ENCODE measurements at regions not wholly inside any gene's neighbourhood (a gene's known extent, or its start where the extent isn't known, plus 50 kb on each side); places are given as distances from the start of the nearest gene placed in this dataset.

GRCh38 chr10:85524001-85524666 is 842.5 kb downstream of the GRID1 start:
- ChIA-PET CTCF (ENCODE audit: low intra/inter-chr PET ratio) (no interaction called here), POLR2A (interaction anchor here (0.6 to 0.8 kb wide), 2 partner anchors 9 to 24 kb away, joined by 3 to 4 read pairs; no protein-coding TSS in a partner anchor)
- H3K4me3 ChIP-seq: no peak overlapping the region
- no TSS peak for BruUV-seq (replicated peaks)
- no peaks in the 10 kb centered on the region for H3K79me2 ChIP-seq (ENCODE audit: control insufficient read depth, insufficient read depth, low read length)
- FAIRE-seq (no peak), DNase-seq (ENCODE audit: extremely low read depth in 1 of 4, low spot score in 3 of 4) (no peak), ATAC-seq (no peak)
- no peak overlapping the region for H3K9ac ChIP-seq (ENCODE audit: insufficient read depth in 1 of 2, low read depth in 2 of 2, low read length in 2 of 2)
- H3K27ac ChIP-seq (ENCODE audit: extremely low read depth, low read depth, low read length): no peak overlapping the region
- no peaks in the 10 kb centered on the region for H3K36me3 ChIP-seq (ENCODE audit: control insufficient read depth, insufficient read depth, low read length)
- 2% methylated on average over 5 of the region's 5 CpGs for WGBS (ENCODE audit: insufficient coverage, low coverage, missing lambda C conversion rate)
- peaks cover 5% of the 10 kb centered on the region for H3K9me3 ChIP-seq (replicated peaks; ENCODE audit: control insufficient read depth, insufficient read depth, low read depth, low read length)
- intact Hi-C loops (cut with micrococcal nuclease) (no loop called here), in situ Hi-C loops (cut with MboI) (no loop called here)
- H3K4me1 ChIP-seq (replicated peaks in 1 of 2; ENCODE audit: control insufficient read depth in 2 of 2, insufficient read depth in 2 of 2, low read length in 2 of 2): no peaks in the 10 kb centered on the region
- no peak overlapping the region for H2AFZ ChIP-seq (ENCODE audit: low read depth, low read length)
- no peaks in the 10 kb centered on the region for H3K27me3 ChIP-seq (ENCODE audit: control insufficient read depth in 2 of 2, insufficient read depth in 2 of 2, low read length in 2 of 2)
- H3K9me1 ChIP-seq (ENCODE audit: control insufficient read depth, insufficient read depth, low read length): no peaks in the 10 kb centered on the region
- no peak overlapping the region for H3K4me2 ChIP-seq (ENCODE audit: insufficient read depth, low read length)
- H4K20me1 ChIP-seq (replicated peaks; ENCODE audit: control insufficient read depth, insufficient read depth, low read length): no peaks in the 10 kb centered on the region
- TF ChIP-seq E2F3 (CRISPR knock-in tag; IDR thresholded peaks at IDR 0.05) (no peak), TAL1 (IDR thresholded peaks at IDR 0.05) (no peak), RCOR1 (IDR thresholded peaks at IDR 0.05; ENCODE audit: borderline replicate concordance in 1 of 2, low read depth in 2 of 2, low read length in 2 of 2) (no peak), BRCA1 (IDR thresholded peaks at IDR 0.05) (no peak), BRCA1 (CRISPR knock-in tag; IDR thresholded peaks at IDR 0.05) (no peak), SRSF9 (IDR thresholded peaks at IDR 0.05; ENCODE audit: borderline replicate concordance, low read depth, low read length) (no peak), KDM5B (IDR thresholded peaks at IDR 0.05; ENCODE audit: insufficient replicate concordance, low read depth, low read length) (no peak), SMARCA4 (IDR thresholded peaks at IDR 0.05) (no peak), ZNF609 (CRISPR knock-in tag; IDR thresholded peaks at IDR 0.05; ENCODE audit: borderline replicate concordance) (no peak), ZKSCAN8 (CRISPR knock-in tag; IDR thresholded peaks at IDR 0.05) (no peak), NR1H2 (CRISPR knock-in tag; IDR thresholded peaks at IDR 0.05) (no peak), ZNF197 (CRISPR knock-in tag; IDR thresholded peaks at IDR 0.05; ENCODE audit: low read depth) (no peak)
- TF ChIP-seq, protein P1, sequence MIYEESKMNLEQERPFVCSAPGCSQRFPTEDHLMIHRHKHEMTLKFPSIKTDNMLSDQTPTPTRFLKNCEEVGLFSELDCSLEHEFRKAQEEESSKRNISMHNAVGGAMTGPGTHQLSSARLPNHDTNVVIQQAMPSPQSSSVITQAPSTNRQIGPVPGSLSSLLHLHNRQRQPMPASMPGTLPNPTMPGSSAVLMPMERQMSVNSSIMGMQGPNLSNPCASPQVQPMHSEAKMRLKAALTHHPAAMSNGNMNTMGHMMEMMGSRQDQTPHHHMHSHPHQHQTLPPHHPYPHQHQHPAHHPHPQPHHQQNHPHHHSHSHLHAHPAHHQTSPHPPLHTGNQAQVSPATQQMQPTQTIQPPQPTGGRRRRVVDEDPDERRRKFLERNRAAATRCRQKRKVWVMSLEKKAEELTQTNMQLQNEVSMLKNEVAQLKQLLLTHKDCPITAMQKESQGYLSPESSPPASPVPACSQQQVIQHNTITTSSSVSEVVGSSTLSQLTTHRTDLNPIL (CRISPR knock-in tag; IDR thresholded peaks at IDR 0.05): no peak
- TF ChIP-seq, protein P2, sequence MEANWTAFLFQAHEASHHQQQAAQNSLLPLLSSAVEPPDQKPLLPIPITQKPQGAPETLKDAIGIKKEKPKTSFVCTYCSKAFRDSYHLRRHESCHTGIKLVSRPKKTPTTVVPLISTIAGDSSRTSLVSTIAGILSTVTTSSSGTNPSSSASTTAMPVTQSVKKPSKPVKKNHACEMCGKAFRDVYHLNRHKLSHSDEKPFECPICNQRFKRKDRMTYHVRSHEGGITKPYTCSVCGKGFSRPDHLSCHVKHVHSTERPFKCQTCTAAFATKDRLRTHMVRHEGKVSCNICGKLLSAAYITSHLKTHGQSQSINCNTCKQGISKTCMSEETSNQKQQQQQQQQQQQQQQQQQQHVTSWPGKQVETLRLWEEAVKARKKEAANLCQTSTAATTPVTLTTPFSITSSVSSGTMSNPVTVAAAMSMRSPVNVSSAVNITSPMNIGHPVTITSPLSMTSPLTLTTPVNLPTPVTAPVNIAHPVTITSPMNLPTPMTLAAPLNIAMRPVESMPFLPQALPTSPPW (CRISPR knock-in tag; IDR thresholded peaks at IDR 0.05): no peak
- TF ChIP-seq, protein P3, sequence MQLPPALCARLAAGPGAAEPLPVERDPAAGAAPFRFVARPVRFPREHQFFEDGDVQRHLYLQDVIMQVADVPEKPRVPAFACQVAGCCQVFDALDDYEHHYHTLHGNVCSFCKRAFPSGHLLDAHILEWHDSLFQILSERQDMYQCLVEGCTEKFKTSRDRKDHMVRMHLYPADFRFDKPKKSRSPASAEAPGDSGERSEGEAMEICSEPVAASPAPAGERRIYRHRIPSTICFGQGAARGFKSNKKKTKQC (CRISPR knock-in tag; IDR thresholded peaks at IDR 0.05): no peak

Data from K562 (cell line).